Liver (tissue), 3 donors: ENCODE measurements at regions not wholly inside any gene's neighbourhood (a gene's known extent, or its start where the extent isn't known, plus 50 kb on each side); places are given as distances from the start of the nearest gene placed in this dataset.

Experiments
- CTCF ChIP-seq: fragments of 150-350 bp; IDR thresholded peaks from 2 replicates; pipeline ENCODE4 v1.5.1; 2017; ENCODE audit warnings: improper control_type of control experiment, low read depth, low read length; ENCODE audit not compliant: missing input control
- FOXA2 ChIP-seq: IDR thresholded peaks from 2 replicates; pipeline ENCODE4 v1.6.1; 2016; ENCODE audit warnings: antibody characterized with exemption
- GABPA ChIP-seq, 2 donors: IDR thresholded peaks in 1 of 2; conservative IDR thresholded peaks in 1 of 2; 2 replicates each; pipeline ENCODE4 v1.6.1; 2016; ENCODE audit warnings: antibody characterized with exemption in 2 of 2, mild to moderate bottlenecking in 1 of 2, moderate library complexity in 1 of 2
- JUND ChIP-seq, 2 donors: IDR thresholded peaks; 2 replicates each; pipeline ENCODE4 v1.6.1; 2016; ENCODE audit warnings: antibody characterized with exemption in 2 of 2
- NR2F2 ChIP-seq: IDR thresholded peaks from 2 replicates; pipeline ENCODE4 v1.6.1; 2016; ENCODE audit warnings: antibody characterized with exemption
- RAD21 ChIP-seq, 2 donors: IDR thresholded peaks; 2 replicates each; pipeline ENCODE4 v1.6.1; 2016; ENCODE audit warnings: antibody characterized with exemption in 2 of 2, mild to moderate bottlenecking in 2 of 2
- YY1 ChIP-seq: IDR thresholded peaks from 2 replicates; pipeline ENCODE4 v1.6.1; 2016; ENCODE audit warnings: antibody characterized with exemption, mild to moderate bottlenecking
- TF ChIP-seq, protein P1 (sequence below): IDR thresholded peaks from 2 replicates; pipeline ENCODE4 v1.6.1; 2016; ENCODE audit warnings: antibody characterized with exemption, mild to moderate bottlenecking
- TF ChIP-seq, protein P2 (sequence below): IDR thresholded peaks from 2 replicates; pipeline ENCODE4 v1.6.1; 2016; ENCODE audit warnings: antibody characterized with exemption
- donor health status: healthy.
- donor health status: healthy.

GRCh38 chr14:81990312-81990761, 456.7 kb upstream of the SEL1L start:
- TF ChIP-seq CTCF (peak; percentile 92), JUND (IDR thresholded peaks at IDR 0.05) (no peak), YY1 (no peak), GABPA (IDR thresholded peaks at IDR 0.05 in 1 of 2, conservative IDR thresholded peaks at IDR 0.05 in 1 of 2) (no peak), NR2F2 (no peak), FOXA2 (no peak), RAD21 (IDR thresholded peaks at IDR 0.05) (peak; percentile 98 to 99)
- TF ChIP-seq, protein P1, sequence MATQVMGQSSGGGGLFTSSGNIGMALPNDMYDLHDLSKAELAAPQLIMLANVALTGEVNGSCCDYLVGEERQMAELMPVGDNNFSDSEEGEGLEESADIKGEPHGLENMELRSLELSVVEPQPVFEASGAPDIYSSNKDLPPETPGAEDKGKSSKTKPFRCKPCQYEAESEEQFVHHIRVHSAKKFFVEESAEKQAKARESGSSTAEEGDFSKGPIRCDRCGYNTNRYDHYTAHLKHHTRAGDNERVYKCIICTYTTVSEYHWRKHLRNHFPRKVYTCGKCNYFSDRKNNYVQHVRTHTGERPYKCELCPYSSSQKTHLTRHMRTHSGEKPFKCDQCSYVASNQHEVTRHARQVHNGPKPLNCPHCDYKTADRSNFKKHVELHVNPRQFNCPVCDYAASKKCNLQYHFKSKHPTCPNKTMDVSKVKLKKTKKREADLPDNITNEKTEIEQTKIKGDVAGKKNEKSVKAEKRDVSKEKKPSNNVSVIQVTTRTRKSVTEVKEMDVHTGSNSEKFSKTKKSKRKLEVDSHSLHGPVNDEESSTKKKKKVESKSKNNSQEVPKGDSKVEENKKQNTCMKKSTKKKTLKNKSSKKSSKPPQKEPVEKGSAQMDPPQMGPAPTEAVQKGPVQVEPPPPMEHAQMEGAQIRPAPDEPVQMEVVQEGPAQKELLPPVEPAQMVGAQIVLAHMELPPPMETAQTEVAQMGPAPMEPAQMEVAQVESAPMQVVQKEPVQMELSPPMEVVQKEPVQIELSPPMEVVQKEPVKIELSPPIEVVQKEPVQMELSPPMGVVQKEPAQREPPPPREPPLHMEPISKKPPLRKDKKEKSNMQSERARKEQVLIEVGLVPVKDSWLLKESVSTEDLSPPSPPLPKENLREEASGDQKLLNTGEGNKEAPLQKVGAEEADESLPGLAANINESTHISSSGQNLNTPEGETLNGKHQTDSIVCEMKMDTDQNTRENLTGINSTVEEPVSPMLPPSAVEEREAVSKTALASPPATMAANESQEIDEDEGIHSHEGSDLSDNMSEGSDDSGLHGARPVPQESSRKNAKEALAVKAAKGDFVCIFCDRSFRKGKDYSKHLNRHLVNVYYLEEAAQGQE, result no peak
- TF ChIP-seq, protein P2, sequence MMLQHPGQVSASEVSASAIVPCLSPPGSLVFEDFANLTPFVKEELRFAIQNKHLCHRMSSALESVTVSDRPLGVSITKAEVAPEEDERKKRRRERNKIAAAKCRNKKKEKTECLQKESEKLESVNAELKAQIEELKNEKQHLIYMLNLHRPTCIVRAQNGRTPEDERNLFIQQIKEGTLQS, result no peak
